ENCODE measurements at regions not wholly inside any gene's neighbourhood (a gene's known extent, or its start where the extent isn't known, plus 50 kb on each side); places are given as distances from the start of the nearest gene placed in this dataset.
A peak's percentile ranks its signal among the peaks of the same experiment; 100 is the strongest.
"Not testable (repeated sequence)": the region's sequence is repeated elsewhere in the genome, so short reads cannot be mapped to it uniquely, and the experiment has no call there.

DNA sequence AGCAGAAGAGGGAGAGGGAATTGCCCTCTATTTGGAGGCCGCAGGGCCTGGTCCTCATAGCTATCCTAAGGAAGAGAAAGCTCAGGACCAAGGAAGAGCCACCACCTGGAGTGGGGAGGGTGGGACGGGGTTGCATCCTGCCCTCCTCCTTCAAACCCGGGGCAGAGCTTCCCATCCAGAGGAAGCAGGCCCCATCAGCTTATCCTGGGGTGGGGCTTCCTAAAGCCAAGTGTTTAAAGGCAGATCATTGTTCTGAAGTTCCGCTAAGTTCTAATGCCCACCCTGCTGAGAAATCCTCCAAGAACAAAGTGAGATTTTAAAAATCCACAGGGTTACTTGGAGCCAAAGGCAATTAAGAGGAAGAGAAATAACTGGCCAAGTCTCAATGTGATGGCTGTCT lies 210.3 kb downstream of the C9orf152 start:
- ATAC-seq (ENCODE audit: insufficient read depth, low read depth): no peak
- H3K27me3 ChIP-seq (ENCODE audit: insufficient read depth, low read length, poor library complexity): no peaks in the 10 kb centered on the region
- H3K4me3 ChIP-seq (ENCODE audit: low read depth in 1 of 2, low read length in 2 of 2): no peak overlapping the region
- H3K79me2 ChIP-seq (ENCODE audit: insufficient read depth, low read length): no peaks in the 10 kb centered on the region
- H3K4me1 ChIP-seq (ENCODE audit: insufficient read depth, low read length): no peaks in the 10 kb centered on the region
- no peak overlapping the region for H3K9ac ChIP-seq (ENCODE audit: low read depth, low read length)
- H4K20me1 ChIP-seq (ENCODE audit: insufficient read depth, low read length): no peaks in the 10 kb centered on the region
- no peaks in the 10 kb centered on the region for H3K36me3 ChIP-seq (ENCODE audit: insufficient read depth, low read length)
- H2AFZ ChIP-seq (ENCODE audit: low read depth, low read length): no peak overlapping the region
- DNase-seq: no peak
- TF ChIP-seq, protein P1, sequence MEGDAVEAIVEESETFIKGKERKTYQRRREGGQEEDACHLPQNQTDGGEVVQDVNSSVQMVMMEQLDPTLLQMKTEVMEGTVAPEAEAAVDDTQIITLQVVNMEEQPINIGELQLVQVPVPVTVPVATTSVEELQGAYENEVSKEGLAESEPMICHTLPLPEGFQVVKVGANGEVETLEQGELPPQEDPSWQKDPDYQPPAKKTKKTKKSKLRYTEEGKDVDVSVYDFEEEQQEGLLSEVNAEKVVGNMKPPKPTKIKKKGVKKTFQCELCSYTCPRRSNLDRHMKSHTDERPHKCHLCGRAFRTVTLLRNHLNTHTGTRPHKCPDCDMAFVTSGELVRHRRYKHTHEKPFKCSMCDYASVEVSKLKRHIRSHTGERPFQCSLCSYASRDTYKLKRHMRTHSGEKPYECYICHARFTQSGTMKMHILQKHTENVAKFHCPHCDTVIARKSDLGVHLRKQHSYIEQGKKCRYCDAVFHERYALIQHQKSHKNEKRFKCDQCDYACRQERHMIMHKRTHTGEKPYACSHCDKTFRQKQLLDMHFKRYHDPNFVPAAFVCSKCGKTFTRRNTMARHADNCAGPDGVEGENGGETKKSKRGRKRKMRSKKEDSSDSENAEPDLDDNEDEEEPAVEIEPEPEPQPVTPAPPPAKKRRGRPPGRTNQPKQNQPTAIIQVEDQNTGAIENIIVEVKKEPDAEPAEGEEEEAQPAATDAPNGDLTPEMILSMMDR (IDR thresholded peaks at IDR 0.05; ENCODE audit: borderline replicate concordance, extremely low read depth, low read length, poor library complexity, severe bottlenecking): no peak
- TF ChIP-seq EZH2 (IDR thresholded peaks at IDR 0.05; ENCODE audit: borderline replicate concordance, low read depth, low read length, severe bottlenecking): no peak
- no peaks in the 10 kb centered on the region for H3K9me3 ChIP-seq (ENCODE audit: insufficient read depth, low read length, severe bottlenecking)
- no peak overlapping the region for H3K27ac ChIP-seq (ENCODE audit: low read length)
- H3K4me2 ChIP-seq (ENCODE audit: insufficient read depth, low read length): no peak overlapping the region

DNA sequence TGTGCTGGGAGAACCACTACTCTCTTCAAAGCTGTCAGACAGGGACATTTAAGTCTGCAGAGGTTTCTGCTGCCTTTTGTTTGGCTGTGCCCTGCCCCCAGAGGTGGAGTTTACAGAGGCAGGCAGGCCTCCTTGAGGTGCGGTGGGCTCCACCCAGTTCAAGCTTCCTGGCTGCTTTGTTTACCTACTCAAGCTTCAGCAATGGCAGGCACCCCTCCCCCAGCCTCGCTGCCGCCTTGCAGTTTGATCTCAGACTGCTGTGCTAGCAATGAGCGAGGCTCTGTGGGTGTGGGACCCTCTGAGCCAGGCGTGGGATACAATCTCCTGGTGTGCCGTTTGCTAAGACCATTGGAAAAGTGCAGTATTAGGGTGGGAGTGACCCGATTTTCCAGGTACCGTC lies 202.4 kb downstream of the C9orf152 start:
- not testable (repeated sequence) for H3K79me2 ChIP-seq (ENCODE audit: insufficient read depth, low read length); H3K4me3 ChIP-seq (ENCODE audit: low read depth in 1 of 2, low read length in 2 of 2); H3K36me3 ChIP-seq (ENCODE audit: insufficient read depth, low read length); H3K27me3 ChIP-seq (ENCODE audit: insufficient read depth, low read length, poor library complexity); H4K20me1 ChIP-seq (ENCODE audit: insufficient read depth, low read length); H3K4me1 ChIP-seq (ENCODE audit: insufficient read depth, low read length); H2AFZ ChIP-seq (ENCODE audit: low read depth, low read length); H3K27ac ChIP-seq (ENCODE audit: low read length); H3K9ac ChIP-seq (ENCODE audit: low read depth, low read length); H3K9me3 ChIP-seq (ENCODE audit: insufficient read depth, low read length, severe bottlenecking); ATAC-seq (ENCODE audit: insufficient read depth, low read depth); H3K4me2 ChIP-seq (ENCODE audit: insufficient read depth, low read length)
- DNase-seq: peak; percentile 12

- no peak overlapping the region for H3K4me3 ChIP-seq (ENCODE audit: low read depth in 1 of 2, low read length in 2 of 2)
- H3K36me3 ChIP-seq (ENCODE audit: insufficient read depth, low read length): no peaks in the 10 kb centered on the region
- H3K4me2 ChIP-seq (ENCODE audit: insufficient read depth, low read length): no peak overlapping the region
- H2AFZ ChIP-seq (ENCODE audit: low read depth, low read length): no peak overlapping the region
- DNase-seq (no peak), ATAC-seq (ENCODE audit: insufficient read depth, low read depth) (no peak)
- H3K79me2 ChIP-seq (ENCODE audit: insufficient read depth, low read length): no peaks in the 10 kb centered on the region
- TF ChIP-seq, protein P1 (IDR thresholded peaks at IDR 0.05; ENCODE audit: borderline replicate concordance, extremely low read depth, low read length, poor library complexity, severe bottlenecking): no peak
- TF ChIP-seq EZH2 (IDR thresholded peaks at IDR 0.05; ENCODE audit: borderline replicate concordance, low read depth, low read length, severe bottlenecking): no peak
- no peak overlapping the region for H3K9ac ChIP-seq (ENCODE audit: low read depth, low read length)
- no peak overlapping the region for H3K27ac ChIP-seq (ENCODE audit: low read length)
- H3K4me1 ChIP-seq (ENCODE audit: insufficient read depth, low read length): no peaks in the 10 kb centered on the region
- H4K20me1 ChIP-seq (ENCODE audit: insufficient read depth, low read length): no peaks in the 10 kb centered on the region
- H3K9me3 ChIP-seq (ENCODE audit: insufficient read depth, low read length, severe bottlenecking): no peaks in the 10 kb centered on the region
- no peaks in the 10 kb centered on the region for H3K27me3 ChIP-seq (ENCODE audit: insufficient read depth, low read length, poor library complexity)
Measured at GRCh38 chr9:110006657-110007056, 201.3 kb downstream of the C9orf152 start.

GRCh38 chr9:110007477-110008270 lies 200.3 kb downstream of the C9orf152 start:
- Histone ChIP-seq H2AFZ (ENCODE audit: low read depth, low read length) (no peak overlapping the region), H3K79me2 (ENCODE audit: insufficient read depth, low read length) (no peaks in the 10 kb centered on the region), H3K9ac (ENCODE audit: low read depth, low read length) (no peak overlapping the region), H3K27ac (ENCODE audit: low read length) (no peak overlapping the region), H3K9me3 (ENCODE audit: insufficient read depth, low read length, severe bottlenecking) (no peaks in the 10 kb centered on the region), H4K20me1 (ENCODE audit: insufficient read depth, low read length) (no peaks in the 10 kb centered on the region), H3K4me3 (ENCODE audit: low read depth in 1 of 2, low read length in 2 of 2) (no peak overlapping the region), H3K27me3 (ENCODE audit: insufficient read depth, low read length, poor library complexity) (no peaks in the 10 kb centered on the region), H3K36me3 (ENCODE audit: insufficient read depth, low read length) (no peaks in the 10 kb centered on the region), H3K4me1 (ENCODE audit: insufficient read depth, low read length) (no peaks in the 10 kb centered on the region), H3K4me2 (ENCODE audit: insufficient read depth, low read length) (no peak overlapping the region)
- DNase-seq (no peak), ATAC-seq (ENCODE audit: insufficient read depth, low read depth) (no peak)
- TF ChIP-seq EZH2 (IDR thresholded peaks at IDR 0.05; ENCODE audit: borderline replicate concordance, low read depth, low read length, severe bottlenecking): no peak
- TF ChIP-seq, protein P1 (IDR thresholded peaks at IDR 0.05; ENCODE audit: borderline replicate concordance, extremely low read depth, low read length, poor library complexity, severe bottlenecking): no peak

Measured in DND-41 (cell line).